Stimulated activated CD4-positive, alpha-beta T cell treated with anti-CD3 and anti-CD28 coated beads, Interleukin-2, amount 100 ng/mL, for 48 hours (primary cell): ENCODE measurements at regions not wholly inside any gene's neighbourhood (a gene's known extent, or its start where the extent isn't known, plus 50 kb on each side); places are given as distances from the start of the nearest gene placed in this dataset.
"Not testable (repeated sequence)": the region's sequence is repeated elsewhere in the genome, so short reads cannot be mapped to it uniquely, and the experiment has no call there.

ENCODE experiments used
- DNase-seq, 2 donors: peaks; one replicate each; pipeline ENCODE4 v3.0.0-alpha.2; 2020

DNA sequence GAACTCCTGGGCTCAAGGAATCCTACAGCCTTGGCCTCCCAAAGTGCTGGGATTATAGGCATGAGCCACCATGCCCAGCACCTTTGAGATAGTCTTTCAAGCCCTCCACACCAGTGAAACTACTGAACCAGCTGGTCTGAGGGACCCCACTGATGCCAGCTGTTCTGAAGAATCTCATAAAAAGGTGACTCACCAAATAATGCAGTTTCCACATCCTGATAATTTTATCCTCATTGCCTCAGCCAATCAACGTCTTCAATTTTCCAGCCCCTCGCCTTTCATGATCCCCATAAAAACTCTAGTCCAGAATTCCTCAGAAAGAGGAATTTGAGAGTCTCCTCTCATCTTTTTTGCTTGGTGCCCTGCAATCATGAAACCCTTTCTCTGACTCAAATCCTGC is 1691.6 kb upstream of the LRRTM3 start:
- DNase-seq: no peak

DNA sequence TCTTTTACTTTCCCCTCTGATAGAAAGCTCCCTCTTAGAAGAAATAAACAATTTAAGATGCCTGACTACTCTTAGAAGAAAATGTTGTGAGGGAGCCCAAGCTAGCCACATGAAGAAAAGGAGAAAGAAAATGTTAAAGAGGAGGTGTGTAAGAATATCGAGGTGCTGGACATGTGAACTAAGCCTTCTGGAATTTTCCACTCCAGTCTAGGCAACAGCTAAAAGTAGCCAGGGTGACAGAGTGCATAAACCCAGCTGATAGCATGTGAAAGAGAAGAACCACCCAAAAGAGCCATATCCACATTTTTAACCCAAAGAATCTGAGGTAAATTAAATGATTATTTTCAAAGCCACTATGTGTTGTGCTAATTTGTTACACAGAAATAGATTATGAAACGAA is 1690.6 kb upstream of the LRRTM3 start:
- no peak for DNase-seq

DNA sequence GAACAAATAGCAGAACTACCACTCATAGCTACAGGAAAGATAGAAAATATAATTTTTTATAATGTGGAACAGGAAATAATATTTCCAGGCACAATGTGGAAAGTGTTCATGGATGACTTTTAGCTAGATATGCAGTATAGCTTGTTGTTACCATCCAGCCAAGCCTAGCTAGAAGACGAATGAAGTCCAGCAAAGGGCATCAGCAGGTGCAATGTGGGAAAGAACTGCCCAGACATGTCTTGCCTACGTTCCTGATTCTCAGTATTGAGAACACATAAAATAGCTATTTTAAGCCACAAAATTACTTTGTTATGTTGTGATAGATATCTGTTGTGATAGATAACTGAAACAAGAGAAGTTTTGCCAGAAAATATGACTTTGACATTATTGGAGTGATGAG is 1690.0 kb upstream of the LRRTM3 start:
- DNase-seq: no peak

DNA sequence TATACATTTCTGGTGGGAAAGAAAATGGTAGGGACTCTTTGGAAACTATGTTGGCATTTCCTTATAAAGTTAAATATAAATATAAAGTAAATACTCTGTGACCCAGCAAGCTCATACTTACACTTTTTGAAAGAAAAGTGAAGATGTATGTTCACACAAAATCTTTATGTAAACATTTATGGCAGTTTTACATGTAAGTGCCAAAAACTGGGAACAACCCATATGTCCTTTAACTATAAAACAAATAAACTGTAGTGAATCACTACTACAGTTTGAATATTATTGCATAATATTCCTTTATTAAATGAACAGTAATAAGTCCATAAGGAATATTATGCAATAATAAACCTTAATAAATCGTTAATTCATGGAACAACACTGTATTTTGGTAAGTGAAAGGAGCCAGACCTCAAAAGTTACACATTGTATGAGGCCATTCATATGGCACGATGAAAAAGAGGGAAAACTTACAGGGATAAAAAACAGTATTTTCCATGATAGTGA is 1660.3 kb upstream of the LRRTM3 start:
- no peak for DNase-seq

DNA sequence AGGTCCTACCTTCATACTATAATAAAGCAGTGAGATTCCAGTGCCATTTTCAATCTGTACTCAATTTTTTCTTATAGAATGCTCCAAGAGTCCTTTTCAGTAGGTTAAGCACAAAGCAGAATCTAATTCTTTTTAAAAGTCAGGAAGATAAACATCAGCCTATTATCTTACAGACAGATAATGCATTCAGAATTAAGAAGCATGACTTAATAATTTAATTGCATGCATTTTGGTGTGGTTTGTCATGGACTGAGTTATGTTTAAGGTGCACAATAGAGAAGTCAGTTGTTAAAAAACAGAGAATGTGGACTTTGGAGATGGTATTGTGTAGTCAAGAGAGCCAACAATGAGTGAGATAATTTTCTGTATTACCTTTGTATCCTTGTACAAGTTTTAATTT is 1656.3 kb upstream of the LRRTM3 start:
- not testable (repeated sequence) for DNase-seq

DNA sequence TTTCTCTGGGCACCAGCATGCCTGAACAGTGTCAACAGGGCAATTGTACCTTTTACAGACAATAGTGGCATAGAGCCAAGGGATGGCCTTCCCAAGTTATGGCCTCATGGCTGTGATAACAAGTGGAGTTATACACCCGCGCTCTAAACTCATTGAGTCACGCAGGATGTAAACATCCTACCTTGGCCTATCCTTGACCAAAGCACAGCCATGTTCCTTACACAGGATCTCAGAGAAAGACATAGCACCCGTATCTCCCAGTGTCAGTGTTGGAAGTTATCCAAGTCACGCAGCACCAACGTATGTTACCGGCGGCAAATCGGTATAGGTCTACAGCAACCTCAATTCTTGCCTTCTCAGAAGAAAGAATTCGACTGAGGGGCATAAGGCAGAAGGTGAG is 1654.9 kb upstream of the LRRTM3 start:
- no peak for DNase-seq

DNA sequence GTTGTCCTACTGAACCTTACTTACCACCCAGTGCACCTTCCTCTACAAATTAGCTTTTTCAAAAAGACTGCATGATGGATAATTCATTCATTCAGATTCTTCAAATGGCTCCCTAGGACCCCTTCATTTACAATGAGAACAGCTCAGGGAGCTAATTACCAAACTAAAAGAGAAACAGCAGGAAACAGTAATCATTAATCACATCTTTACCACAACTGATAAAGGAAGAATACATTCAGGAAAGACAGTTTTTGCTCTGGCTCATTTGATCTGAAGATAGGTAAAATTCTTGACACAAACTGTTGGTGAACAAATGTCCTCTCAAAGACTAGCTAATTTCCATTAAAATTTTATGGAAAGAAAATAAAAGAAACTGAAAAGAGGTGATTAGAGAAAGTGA is 1652.7 kb upstream of the LRRTM3 start:
- no peak for DNase-seq

DNA sequence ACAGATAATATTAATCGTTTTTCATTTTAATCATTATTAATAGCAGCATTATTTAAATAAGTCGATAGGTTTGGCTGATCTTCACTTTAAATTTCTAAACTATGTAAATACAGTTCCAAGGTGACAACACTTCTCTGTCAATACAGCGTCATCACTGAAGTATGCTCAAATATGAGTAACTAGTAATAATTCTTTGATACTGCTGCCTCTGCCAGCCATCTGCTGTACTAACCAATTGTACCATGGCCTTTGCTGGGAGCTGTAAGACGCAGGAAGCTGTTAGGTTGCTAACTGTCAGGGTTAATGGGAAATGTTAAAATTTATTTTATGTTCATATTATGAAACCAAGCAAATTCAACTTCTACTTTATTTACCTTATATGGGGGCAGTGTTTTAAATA is 1650.5 kb upstream of the LRRTM3 start:
- no peak for DNase-seq

DNA sequence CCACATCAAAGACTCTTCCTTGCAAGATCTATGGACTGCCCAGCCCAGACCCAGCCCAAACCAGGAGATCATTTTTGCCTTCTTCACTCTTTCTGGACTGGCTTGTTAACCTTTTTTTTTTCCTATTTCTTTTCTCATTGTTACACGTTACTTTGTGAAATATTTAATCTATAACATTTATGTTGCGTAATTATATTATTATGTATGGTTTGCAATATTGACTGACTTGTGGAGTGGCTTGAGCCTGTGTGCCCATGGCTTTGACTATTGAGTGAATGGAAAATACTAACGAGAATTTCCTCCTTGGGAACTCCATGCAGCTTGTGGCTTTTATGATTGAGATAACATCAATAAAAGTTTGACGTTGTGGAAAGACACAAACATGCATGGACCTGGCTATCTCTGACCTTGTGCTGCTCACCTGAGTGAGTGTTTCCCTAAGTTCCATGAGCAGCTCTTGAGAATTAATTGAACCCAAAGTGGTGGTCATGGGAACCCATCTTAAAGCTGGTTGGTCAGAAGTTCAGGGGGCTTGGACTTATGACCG is 1641.3 kb upstream of the LRRTM3 start:
- no peak for DNase-seq

DNA sequence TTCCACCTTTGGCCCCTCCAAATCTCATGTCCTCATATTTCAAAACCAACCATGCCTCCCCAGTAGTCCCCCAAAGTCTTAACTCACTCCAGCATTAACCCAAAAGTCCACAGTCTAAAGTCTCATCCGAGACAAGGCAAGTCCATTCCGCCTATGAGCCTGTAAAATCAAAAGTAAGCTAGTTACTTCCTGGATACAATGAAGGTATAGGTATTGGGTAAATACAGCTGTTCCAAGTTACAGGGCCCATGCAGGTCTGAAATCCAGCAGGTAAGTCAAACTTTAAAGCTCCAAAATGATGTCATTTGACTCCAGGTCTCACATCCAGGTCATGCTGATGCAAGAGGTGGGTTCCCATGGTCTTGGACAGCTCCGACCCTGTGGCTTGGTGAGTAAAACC is 1640.1 kb upstream of the LRRTM3 start:
- not testable (repeated sequence) for DNase-seq

DNA sequence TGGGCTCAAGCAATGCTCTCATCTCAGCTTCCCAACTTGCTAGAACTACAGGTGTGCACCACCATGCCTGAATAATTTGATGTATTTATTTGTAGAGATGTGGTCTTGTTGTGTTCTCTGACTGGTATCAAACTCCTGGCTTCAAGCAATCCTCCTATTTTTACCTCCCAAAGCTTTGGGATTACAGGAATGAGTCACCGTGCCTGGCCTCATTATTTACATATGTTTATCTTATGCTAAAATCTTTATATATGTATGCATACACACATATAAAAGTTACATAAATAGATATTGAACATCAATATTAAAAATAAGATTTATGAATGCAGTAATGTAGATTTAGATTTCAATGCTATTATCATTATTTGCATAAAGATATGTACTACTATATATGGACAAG is 1634.5 kb upstream of the LRRTM3 start:
- DNase-seq: no peak

DNA sequence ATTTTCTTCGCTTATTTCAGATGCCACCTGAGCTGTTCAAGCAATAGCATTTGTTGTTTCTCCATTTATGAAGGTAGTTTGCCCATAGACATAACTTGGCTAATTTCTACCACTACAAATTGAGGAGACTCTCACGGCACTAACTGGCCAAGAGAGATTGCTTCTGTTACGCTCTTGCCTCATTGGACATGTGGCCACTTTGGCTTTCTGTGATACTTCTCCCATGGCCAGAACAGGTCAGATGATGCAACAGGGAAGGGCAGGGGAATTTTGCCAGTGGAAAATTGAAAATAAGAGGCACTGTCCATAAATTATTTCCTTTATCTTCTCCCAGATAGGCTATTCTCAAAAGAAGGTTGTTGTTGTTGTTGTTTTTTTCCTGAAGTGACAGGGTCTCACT is 1633.3 kb upstream of the LRRTM3 start:
- DNase-seq: no peak

DNA sequence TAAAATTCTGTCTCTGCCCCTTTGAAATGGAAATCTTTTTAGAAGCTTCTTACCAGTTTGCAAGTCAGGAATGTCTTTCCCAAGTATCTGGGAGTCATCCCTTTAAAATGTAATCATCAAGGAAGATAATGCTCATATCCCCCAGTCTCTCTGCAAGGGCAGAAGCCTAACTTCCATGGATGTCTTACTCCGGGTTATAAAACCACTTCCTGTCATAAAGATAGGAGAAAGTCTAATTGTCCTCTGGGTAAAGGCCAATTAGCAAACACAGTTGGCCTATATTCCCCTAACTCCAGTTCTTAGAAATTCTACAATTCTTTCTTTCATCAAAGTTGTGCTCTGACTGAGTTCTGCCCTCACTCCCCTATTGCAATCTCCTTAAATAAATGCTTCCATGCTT is 1631.5 kb upstream of the LRRTM3 start:
- DNase-seq: no peak

DNA sequence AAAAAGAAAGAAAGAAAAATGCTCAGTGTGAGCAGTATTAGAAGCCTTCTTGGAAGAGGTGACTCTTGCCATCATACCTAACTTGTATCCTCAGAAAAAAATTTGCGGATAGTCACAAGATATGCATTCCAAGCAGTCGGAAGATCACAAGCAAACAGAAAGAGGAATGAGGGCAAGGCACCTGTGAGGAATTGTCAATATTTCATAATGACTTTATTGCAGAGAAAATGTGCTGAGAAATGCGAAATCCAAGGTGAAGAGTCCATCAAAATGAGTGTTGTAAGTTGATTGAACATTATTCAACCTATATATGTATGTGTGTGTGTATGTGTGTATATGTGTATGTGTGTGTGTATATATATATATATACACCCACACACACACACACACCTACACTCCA is 1624.7 kb upstream of the LRRTM3 start:
- DNase-seq: no peak

DNA sequence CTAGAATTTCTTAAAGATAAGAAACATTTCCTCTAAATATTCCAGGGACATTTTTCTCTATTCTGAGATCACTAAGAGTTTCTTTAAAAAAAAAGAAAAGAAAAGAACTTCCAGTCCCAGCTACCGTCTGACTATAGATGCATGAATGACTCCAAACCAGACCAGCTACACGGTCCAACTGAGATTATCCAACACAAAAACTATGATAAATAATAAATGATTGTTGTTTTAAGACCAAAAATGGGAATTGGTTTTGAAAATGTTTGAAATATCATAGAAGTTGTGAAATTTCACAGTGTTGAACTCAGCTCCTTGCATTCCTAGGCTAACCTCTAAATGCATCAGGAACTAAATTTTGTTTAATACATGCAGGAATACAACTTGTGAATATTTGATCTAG is 1619.6 kb upstream of the LRRTM3 start:
- no peak for DNase-seq

DNA sequence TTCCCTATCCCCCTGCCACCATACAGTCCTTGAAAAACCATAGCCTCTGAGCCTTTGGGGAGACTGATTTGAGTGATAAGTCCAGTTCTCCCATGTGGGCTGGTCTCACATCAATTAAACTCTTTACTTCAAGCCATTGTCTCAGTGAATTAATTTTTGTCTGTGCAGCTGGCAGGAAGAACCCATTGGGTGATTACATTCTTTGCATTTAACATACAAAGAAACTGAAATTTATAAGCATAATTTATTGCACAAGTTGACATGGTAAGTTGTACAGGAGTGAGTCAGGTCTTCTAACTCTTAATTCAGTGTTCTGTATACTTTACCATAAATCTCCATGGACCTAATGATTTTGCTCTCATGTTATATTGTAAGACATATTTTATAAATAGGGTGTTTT is 1613.0 kb upstream of the LRRTM3 start:
- no peak for DNase-seq

DNA sequence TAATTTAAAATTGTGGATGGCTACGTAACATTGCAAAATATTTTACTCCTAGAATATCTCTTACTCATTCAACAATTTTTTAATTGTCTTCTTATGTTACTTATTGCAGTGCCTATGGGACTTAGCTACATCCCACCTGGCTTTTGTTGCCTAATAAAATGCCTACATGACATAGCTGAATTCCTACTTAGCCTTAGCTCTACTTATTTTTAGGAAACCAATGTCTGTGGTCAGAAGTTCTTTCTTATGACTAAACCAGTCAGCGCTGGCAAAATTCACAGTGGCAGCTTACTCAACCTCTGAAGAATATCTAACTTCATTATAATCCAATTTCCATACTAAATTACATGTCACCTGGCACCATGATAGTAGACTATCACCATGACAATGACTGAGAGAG is 1612.4 kb upstream of the LRRTM3 start:
- DNase-seq: no peak

DNA sequence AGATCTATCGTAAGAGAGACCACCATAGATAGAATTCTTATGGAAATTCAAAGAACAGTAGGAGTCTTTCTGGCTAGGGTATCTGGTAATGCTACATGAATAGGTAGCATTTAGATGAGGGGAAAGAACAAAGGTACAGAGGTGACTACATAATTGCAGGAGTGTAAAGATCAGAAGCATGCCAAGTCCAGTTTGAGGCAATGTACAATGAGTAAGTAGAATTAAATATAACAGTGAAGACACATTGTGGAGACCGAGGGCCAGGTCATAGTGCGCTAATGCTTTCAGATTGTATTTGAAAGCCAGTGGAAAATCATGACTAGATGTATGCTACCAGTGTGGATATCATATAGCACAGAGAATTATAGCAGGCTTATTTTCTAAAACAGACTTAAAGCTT is 1611.6 kb upstream of the LRRTM3 start:
- no peak for DNase-seq

DNA sequence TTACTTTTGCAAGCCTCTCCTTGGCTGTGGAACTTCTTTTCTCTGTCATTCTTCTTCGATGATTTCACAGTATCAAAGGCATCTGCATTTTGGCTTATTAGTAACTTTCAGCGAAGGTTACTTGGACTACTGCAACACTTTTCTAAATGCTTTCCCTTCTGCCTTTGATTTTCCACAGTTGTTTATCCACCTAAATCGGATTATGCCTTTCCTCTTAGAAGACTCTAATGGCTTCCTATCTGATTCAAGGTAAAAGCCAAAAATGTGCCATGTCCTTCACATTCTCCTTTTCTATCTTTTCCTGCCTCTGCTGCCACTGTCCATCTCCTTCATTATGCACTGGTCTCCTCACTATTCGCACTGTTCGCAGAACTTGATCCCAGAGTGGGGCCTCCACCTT is 1606.3 kb upstream of the LRRTM3 start:
- no peak for DNase-seq

DNA sequence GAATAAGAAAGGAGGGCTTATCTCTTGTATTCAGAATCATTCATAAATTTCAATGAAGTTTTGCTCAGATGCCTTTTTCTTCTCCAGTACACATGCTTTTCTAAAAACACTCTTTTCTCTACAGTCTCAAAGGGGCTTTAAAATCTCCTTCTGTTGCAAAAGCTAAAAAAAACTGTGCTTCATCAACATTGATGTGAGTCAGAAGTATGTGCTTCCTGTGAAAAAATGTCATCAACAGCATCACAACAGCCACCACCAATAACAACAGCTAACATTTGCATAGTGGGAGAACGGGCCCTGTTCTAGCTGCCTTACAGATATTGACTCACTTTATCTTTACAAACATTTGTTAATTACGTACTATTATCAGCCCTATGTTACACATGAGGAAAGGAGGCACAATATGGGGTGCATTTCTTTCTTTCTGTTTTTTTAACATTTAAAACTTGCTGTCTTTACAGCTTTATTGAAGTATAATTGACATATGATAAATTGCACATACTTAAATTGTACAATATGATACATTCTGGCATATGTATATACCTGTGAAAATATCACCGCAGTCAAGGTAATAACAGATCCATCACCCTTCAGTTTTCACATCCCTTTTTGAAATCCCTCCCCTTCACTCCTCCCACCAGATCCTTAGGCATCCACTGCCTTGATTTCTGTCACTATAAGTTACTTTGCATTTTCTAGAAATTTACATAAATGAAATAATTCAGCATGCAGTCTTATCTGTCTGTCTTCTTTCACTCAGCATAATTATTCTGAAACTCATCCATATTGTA is 1605.4 kb upstream of the LRRTM3 start:
- no peak for DNase-seq

DNA sequence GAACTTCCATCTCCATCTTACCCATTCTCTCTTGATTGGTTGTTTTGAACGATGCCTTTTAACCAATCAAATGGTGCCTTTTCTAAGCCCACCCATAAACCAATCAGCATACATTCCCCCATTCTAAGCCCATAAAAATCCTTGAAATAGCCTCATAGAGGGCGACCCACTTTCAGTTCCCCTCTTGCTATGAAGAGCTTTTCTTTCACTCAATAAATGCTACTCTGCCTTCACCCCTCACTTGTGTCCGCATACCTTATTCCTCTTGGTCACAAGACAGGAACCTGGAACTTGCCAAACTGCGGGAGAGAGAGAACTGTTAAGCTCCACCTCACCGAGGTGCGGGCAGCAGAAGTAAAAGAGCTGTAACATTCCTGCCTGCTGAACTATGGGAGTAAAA is 1602.0 kb upstream of the LRRTM3 start:
- DNase-seq: no peak

DNA sequence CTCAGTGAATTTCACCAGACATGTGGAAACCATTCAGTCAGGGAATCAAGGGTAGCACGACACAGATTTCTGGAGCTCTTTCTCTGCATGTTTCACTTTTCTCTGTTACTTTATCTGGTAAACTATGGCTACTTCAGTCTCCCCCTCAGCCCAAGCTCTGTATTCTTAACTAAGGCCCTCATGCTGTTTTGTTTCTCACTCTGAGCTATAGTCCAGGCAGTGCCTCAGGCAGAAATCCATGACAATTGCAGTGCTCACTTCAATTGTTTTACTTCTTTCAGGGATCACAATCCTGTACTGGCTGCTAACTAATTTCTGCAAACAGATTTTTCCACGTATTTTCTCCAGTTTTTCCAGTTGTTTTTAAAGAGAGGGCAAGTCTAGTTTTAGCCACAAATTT is 1599.9 kb upstream of the LRRTM3 start:
- DNase-seq: no peak

DNA sequence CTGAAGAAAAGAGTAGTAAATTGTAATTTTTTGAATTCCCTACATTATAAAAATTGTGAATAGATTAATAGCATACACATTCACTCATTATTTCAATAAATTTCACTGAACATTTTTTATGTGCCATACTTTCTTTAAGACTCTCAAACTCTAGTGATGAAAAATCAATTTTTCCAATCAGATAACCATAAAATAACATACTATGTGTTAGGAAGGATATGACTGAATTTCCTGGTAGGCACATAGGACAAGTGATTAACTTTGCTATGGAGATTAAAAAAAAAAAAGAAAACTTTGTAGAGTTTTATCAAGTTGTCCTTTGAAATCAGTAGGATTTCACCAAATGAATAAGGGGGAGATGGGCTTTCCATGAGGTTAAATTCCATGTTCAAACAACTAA is 1597.3 kb upstream of the LRRTM3 start:
- DNase-seq: no peak

DNA sequence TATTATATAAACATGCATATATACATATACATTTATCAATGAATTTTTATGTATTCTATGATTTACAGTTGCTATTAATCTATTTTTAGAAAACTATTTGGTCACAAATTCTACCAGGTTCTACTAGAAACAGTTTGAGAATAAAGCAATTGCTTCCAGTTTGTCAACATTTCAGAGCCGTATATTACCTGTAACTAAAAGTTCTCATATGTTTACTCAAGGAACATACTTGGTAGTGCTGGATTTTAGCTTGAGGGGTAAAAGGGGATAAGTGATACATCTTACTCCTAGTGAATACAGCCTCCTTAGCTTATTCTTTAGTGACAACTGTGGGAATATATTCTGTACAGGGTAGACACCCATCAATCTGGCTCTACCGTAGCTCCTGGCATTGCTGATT is 1590.5 kb upstream of the LRRTM3 start:
- DNase-seq: no peak

DNA sequence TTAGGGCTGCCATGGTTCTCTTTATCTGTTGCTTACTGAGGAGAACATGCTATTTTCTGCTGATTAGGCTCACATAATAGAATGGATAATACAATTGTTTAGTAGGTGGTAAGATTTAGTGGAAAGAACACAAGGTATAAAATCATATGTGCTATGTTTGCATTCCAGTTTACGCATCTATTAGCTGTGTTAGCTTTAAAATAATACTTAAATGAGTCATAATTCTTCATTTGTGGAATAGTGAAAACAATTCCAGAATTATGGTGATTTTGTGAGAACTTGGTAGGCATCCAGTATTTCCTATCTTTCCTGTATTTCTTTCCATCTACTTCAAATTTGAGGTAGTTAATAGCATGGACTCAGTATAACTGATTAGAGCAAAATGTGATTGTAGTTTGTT is 1585.5 kb upstream of the LRRTM3 start:
- DNase-seq: no peak
